ENCODE measurements at regions not wholly inside any gene's neighbourhood (a gene's known extent, or its start where the extent isn't known, plus 50 kb on each side); places are given as distances from the start of the nearest gene placed in this dataset.

DNA sequence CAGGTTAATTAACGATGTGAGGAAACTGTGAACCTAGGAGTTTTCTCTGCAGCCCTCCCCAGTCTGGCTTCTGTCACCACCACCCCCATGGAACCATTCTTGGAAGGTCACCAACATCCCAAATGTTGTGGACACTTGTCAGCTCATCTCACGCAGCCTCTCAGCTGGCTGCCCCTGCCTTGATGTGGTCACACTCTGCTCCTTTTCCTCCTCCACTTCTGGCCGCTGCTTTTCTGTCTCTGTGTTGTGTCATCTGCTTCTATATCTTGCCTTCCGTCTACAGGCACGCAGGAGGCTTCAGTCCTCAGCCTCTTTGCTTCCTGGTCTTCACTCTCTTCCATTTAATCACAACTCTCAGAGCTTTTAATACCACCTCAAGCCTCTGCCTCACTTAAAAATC is 371.5 kb upstream of the SLIT2 start:
- Mint-ChIP-seq H3K36me3 (no peaks in the 10 kb centered on the region), H3K4me3 (no peak overlapping the region), H3K4me1 (no peaks in the 10 kb centered on the region), H3K27me3 (no peaks in the 10 kb centered on the region), H3K9me3 (peaks cover 9% of the 10 kb centered on the region), H3K27ac (no peak overlapping the region)
- DNase-seq = no peak

DNA sequence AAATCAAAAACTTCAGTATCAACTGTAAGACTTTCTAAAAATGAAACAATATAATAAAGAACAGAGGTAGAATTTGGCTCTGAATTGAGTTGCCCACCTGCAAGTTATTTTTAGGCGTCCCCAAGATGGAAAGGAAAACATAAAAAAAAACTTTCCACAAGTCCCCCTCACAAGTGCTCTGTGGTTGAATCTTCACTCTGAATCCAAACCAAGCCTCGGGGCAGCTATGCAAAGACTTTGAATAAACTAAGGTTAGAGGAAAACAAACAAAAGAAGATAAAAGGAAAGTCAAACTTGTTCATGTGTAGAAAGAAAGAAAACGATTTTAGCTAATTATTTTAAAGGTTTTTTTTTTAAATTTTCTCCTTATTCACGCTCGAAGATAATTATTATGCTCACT is 372.4 kb upstream of the SLIT2 start:
- DNase-seq = no peak
- Mint-ChIP-seq H3K27ac (no peak overlapping the region), H3K36me3 (no peaks in the 10 kb centered on the region)

DNA sequence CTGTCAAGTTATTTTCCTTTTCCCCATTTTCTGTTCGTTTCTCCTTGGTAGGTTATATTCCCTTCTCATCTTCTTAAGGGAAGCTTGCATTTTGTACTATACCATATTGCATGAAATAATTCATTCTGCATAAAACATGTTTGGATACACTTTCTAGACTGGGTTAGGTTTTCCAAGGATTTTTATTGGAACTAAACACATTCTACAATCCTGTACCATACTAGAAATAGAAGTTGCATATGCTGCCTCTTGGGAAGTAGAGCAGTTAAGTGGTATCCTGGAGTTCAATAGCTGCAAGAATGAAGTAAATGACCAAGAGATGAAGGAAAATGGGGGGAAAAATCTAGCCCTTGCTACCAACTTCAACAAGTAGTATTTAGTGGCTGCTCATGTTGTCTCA is 393.7 kb upstream of the SLIT2 start:
- Mint-ChIP-seq H3K4me1 (no peaks in the 10 kb centered on the region), H3K36me3 (no peaks in the 10 kb centered on the region), H3K27me3 (no peaks in the 10 kb centered on the region), H3K9me3 (peaks cover 15% of the 10 kb centered on the region), H3K4me3 (no peak overlapping the region), H3K27ac (no peak overlapping the region)
- no peak for DNase-seq

More for the DNA sequence above, 372.4 kb upstream of the SLIT2 start:
- H3K4me1 Mint-ChIP-seq = no peaks in the 10 kb centered on the region
- H3K27me3 Mint-ChIP-seq = no peaks in the 10 kb centered on the region
- no peak overlapping the region for H3K4me3 Mint-ChIP-seq
- peaks cover 12% of the 10 kb centered on the region for H3K9me3 Mint-ChIP-seq

DNA sequence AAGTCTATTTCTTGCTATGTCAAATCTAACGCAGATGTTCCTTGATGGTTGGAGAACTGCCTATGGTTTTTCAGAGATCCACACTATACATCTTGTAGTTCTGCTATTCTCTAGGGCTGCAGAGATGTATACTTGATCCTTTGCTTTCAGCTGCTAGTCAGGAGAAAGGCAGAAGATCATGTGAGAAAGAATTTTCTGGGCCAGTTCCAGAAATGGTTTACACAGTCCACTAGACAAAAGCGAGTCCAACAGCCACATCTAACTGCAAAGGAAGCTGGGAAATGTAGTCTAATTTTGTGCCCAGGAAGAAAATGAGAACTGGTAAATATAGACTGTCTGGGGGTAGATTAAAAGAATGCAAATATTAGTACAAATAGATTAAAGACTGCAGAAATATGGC is 394.3 kb upstream of the SLIT2 start:
- no peak overlapping the region for H3K4me3 Mint-ChIP-seq
- H3K27ac Mint-ChIP-seq = no peak overlapping the region

DNA sequence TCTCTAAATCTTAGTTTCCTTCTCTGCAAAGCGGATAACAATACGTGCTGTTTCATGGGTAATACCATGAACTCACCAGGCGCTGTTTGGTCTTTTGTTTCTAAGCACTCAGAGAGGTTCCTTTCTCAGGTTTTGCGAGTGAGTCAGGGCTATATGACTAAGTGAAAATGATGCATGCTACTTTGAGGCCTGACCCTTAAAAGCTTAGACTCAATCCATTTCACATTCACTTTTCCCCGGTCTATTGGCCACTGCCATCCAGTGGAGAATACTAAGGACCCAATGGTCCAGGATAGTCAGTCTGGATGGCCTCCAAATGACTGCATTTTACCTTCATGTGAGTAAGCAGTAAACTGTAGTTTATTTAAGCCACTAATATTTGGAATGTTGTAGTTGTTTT is 400.8 kb upstream of the SLIT2 start:
- no peaks in the 10 kb centered on the region for H3K27me3 Mint-ChIP-seq
- no peaks in the 10 kb centered on the region for H3K4me1 Mint-ChIP-seq
- no peak for DNase-seq
- H3K36me3 Mint-ChIP-seq = no peaks in the 10 kb centered on the region
- no peak overlapping the region for H3K4me3 Mint-ChIP-seq
- peaks cover 10% of the 10 kb centered on the region for H3K9me3 Mint-ChIP-seq
- H3K27ac Mint-ChIP-seq = no peak overlapping the region

More for the DNA sequence above, 394.3 kb upstream of the SLIT2 start:
- H3K36me3 Mint-ChIP-seq = no peaks in the 10 kb centered on the region
- no peak for DNase-seq
- H3K27me3 Mint-ChIP-seq = no peaks in the 10 kb centered on the region
- H3K9me3 Mint-ChIP-seq = peaks cover 14% of the 10 kb centered on the region
- H3K4me1 Mint-ChIP-seq = no peaks in the 10 kb centered on the region

DNA sequence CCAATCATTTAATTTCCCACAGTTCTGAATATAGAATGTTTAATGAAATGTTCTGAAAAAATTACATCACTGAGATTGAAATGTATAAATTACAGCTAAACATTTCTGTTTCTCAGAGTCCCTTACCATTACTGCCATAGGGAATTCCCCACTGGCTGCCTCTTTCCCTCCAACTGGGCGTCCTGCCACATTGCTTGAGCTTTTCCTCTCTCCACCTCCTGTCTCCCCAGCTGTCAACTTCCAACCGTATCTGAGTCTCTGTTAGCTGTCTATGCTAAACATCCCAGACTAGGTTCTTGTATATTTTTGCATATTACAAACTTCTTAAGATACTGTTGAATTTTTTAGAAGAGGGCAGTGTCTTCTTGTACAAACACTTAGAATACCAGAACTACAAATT is 407.3 kb upstream of the SLIT2 start:
- no peaks in the 10 kb centered on the region for H3K4me1 Mint-ChIP-seq
- no peaks in the 10 kb centered on the region for H3K36me3 Mint-ChIP-seq
- no peak for DNase-seq
- H3K27me3 Mint-ChIP-seq = no peaks in the 10 kb centered on the region
- no peak overlapping the region for H3K27ac Mint-ChIP-seq
- no peak overlapping the region for H3K4me3 Mint-ChIP-seq
- peaks cover 3% of the 10 kb centered on the region for H3K9me3 Mint-ChIP-seq

DNA sequence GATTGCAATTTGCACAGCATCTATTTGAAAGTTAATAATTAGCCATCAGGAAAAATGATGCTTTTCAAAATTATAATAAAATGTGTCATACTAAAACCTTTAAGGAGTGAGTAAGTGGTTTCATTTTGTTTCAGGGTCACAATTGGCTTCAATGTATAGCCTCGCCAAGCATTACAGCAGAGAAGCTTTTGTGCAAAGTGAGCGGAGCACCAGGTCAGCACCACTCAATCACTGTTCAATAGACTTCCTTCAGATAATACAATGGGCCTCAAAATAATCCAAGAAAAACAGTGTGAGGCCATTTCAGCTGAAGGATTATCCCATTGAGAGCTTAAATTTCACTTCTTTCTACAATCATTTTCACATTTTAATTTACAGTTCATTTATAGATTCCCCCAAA is 409.2 kb upstream of the SLIT2 start:
- H3K4me3 Mint-ChIP-seq = no peak overlapping the region
- DNase-seq = no peak
- no peaks in the 10 kb centered on the region for H3K36me3 Mint-ChIP-seq
- no peaks in the 10 kb centered on the region for H3K27me3 Mint-ChIP-seq
- H3K4me1 Mint-ChIP-seq = no peaks in the 10 kb centered on the region
- H3K9me3 Mint-ChIP-seq = peaks cover 2% of the 10 kb centered on the region
- no peak overlapping the region for H3K27ac Mint-ChIP-seq

DNA sequence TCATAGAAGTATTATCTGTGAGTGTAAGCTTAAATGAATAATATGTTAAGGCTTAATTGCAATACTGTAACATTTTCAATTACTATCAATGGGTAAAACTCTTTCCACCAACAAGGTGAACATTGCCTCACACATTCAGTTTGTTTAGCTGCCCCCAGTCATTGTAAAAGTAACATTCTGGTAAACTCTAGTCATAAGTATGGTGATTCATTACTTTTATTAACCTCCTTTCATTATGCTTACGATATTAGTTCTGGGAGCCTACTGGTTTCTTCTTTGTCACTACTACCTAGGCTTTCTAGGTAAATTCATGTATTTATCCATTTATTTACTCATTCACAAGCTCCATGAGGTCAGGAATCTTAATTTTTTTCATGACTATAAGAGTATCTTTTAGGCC is 412.8 kb upstream of the SLIT2 start:
- Mint-ChIP-seq H3K36me3 (no peaks in the 10 kb centered on the region), H3K27ac (no peak overlapping the region), H3K9me3 (peaks cover 3% of the 10 kb centered on the region), H3K4me1 (no peaks in the 10 kb centered on the region), H3K27me3 (no peaks in the 10 kb centered on the region), H3K4me3 (no peak overlapping the region)
- no peak for DNase-seq

DNA sequence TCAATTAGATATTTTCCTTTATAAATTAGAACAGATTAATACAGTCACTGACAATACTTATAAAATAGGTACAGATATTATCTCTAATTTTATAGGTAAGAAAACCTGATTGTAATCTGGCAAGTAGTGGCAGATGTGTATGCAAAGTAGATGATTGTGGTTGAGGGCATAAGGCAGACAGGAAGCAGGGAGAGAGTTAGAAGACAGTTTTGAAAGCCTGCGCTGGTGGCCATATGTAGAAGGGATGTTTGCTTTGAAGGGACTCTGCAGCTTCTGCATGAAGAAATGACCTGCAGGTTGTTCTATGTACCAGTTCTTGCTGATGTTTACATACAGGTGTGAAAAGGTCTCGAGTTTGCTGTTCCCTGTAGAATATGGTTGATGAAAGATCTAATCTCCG is 416.3 kb upstream of the SLIT2 start:
- Mint-ChIP-seq H3K9me3 (peaks cover 3% of the 10 kb centered on the region), H3K27me3 (no peaks in the 10 kb centered on the region), H3K4me1 (no peaks in the 10 kb centered on the region)

DNA sequence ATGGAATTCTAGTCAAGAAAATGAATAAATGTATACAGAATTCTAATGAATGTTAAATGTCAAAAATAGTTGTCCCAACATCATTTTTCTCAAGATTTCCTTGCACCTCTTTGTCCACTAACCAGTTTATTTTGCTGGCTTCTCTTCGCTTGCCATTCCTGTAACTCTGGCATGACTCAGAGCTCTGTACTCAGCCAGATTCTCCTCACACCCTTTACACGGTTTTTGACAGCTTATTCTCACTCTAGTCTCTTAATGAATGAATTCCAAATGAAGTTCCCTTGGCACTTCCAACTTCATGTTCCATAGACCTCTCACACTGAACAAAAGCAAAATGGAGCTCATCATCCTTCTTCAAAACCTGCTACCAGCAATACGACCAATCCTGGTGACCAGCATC is 419.3 kb upstream of the SLIT2 start:
- H3K4me3 Mint-ChIP-seq = no peak overlapping the region
- H3K9me3 Mint-ChIP-seq = peaks cover 1% of the 10 kb centered on the region
- DNase-seq = no peak
- H3K4me1 Mint-ChIP-seq = no peaks in the 10 kb centered on the region
- H3K27me3 Mint-ChIP-seq = no peaks in the 10 kb centered on the region
- H3K36me3 Mint-ChIP-seq = no peaks in the 10 kb centered on the region
- no peak overlapping the region for H3K27ac Mint-ChIP-seq

More for the DNA sequence above, 416.3 kb upstream of the SLIT2 start:
- no peak overlapping the region for H3K4me3 Mint-ChIP-seq
- H3K36me3 Mint-ChIP-seq = no peaks in the 10 kb centered on the region
- DNase-seq = no peak
- H3K27ac Mint-ChIP-seq = no peak overlapping the region

DNA sequence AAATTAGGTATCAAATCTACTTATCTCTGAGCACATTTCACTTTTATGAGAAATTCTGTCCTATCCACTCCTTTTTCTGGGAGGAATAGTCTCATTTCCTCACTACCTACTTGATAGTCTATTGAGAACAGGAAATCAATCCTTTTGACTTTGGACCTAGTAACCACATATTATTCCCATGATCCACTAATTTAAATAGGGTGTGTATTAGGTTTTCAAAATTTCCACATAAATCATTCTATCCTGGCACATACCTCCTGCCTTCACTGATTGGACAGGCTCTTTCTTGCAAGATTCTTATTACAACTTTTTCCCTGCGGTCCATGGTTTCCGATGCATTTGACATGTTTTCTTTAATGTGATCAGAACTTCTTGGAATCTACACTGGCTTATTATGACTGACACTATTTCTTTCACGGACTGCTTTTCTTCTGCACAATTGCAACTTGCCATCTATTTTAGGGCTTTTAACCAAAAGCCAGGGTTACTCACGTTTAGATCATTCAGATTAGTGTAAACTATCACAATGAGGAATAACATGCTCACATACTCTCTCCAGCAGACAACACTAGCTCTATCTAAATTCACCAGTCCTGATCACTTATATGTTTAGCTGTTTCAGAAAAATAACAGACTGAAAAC is 419.9 kb upstream of the SLIT2 start:
- Mint-ChIP-seq H3K4me1 (no peaks in the 10 kb centered on the region), H3K27me3 (no peaks in the 10 kb centered on the region), H3K27ac (no peak overlapping the region), H3K4me3 (no peak overlapping the region), H3K36me3 (no peaks in the 10 kb centered on the region), H3K9me3 (no peaks in the 10 kb centered on the region)
- DNase-seq = no peak

DNA sequence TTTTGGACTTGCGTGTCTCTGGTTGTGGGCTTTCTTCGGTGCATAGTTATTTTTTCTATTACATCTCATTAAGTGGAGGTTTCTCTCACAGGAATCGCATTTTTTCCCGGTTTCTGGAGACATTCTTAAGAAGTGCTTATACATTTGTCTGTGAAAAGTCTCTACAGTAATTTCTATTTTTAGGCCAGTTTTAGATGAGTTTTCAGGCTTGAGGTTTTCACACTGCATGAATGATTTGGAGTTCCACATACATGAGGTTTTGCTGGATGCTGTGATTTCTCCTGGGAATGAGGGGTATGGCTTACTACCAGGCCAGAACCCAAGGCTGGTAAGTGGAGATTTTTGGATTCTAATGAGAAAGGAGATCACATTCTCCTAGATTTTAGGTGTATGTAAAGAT is 422.6 kb upstream of the SLIT2 start:
- H3K27me3 Mint-ChIP-seq = no peaks in the 10 kb centered on the region
- no peaks in the 10 kb centered on the region for H3K4me1 Mint-ChIP-seq
- no peak overlapping the region for H3K4me3 Mint-ChIP-seq
- H3K27ac Mint-ChIP-seq = no peak overlapping the region
- DNase-seq = no peak
- no peaks in the 10 kb centered on the region for H3K9me3 Mint-ChIP-seq
- no peaks in the 10 kb centered on the region for H3K36me3 Mint-ChIP-seq

DNA sequence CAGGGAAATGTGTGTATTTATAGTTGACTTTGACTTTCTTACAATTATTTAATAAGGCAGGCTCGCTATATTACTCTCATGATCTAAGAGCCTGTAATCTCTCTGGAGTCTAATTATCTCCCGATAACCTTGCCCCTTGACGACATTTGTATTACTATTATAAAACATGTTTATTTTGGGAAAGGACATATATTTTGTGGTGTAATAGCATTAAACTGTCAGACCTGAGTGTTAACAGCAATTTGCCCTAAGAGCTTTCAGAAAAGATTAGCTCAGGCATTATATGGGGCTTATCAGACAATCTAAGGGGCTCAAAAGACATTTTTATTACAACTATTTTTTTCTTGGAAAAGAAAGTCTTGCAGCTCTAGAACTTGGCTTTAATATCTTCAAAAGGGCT is 427.9 kb upstream of the SLIT2 start:
- Mint-ChIP-seq H3K36me3 (no peaks in the 10 kb centered on the region), H3K27ac (no peak overlapping the region), H3K4me1 (no peaks in the 10 kb centered on the region), H3K9me3 (no peaks in the 10 kb centered on the region), H3K4me3 (no peak overlapping the region), H3K27me3 (no peaks in the 10 kb centered on the region)
- no peak for DNase-seq

DNA sequence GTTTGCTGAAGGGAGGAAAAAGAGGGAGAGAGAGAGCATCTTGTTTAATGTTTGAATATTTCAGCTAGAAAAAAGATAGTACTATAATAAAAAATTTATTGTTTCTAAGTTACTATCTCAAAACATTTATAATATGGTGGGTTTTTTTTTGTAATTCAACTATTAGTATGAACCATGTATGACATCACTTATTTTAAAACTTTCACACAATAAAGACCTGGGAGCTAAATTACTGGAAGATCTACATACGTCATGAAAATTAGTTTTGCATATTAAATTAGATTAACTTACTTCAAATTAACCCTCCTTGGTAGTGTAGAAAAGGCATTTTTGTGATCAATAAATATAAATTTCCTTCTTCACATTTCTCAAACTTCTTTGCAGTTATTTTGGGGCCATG is 432.0 kb upstream of the SLIT2 start:
- H3K4me1 Mint-ChIP-seq = no peaks in the 10 kb centered on the region
- no peaks in the 10 kb centered on the region for H3K36me3 Mint-ChIP-seq
- no peaks in the 10 kb centered on the region for H3K9me3 Mint-ChIP-seq
- no peak for DNase-seq
- H3K27me3 Mint-ChIP-seq = no peaks in the 10 kb centered on the region
- H3K27ac Mint-ChIP-seq = no peak overlapping the region
- no peak overlapping the region for H3K4me3 Mint-ChIP-seq

DNA sequence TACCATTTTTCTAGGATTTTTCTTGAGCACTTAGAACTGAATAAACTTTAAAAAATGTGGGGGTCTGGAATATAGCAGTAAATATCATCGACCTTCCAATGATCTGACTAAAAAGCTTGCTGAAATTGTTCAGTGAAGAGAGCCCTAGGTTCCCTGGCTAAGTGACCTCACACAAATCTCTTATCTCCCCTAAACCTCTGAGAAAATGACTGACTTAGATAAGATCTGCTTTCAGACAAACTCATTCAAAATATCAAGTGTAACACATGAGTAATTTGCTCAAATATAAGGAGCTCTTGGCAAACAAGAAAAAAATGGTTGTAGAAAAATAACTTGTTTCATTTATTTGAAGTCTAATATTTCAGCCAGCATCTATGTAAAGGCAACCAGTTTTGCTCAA is 441.7 kb upstream of the SLIT2 start:
- no peak for DNase-seq
- no peaks in the 10 kb centered on the region for H3K36me3 Mint-ChIP-seq
- no peaks in the 10 kb centered on the region for H3K4me1 Mint-ChIP-seq
- H3K27ac Mint-ChIP-seq = no peak overlapping the region
- no peak overlapping the region for H3K4me3 Mint-ChIP-seq
- no peaks in the 10 kb centered on the region for H3K9me3 Mint-ChIP-seq
- H3K27me3 Mint-ChIP-seq = no peaks in the 10 kb centered on the region

DNA sequence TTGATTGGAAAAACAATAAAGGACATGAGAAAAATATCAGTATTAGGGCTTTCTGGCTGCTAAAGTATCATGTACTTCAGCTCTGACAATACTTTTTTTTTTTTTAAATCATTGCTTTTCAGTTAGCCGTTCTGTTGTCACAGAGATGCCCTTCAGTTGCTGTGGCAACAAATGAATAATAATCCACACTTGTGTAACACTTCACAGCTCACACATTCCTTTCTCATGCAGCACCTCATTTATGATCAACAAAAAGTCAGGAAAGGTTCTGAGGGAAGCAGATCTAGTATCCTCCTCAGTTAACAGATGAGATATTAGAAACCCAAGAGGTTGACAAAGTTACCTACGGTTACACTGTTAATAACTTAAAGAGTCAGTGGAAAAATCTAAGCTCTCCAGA is 444.2 kb upstream of the SLIT2 start:
- Mint-ChIP-seq H3K4me3 (no peak overlapping the region), H3K27ac (no peak overlapping the region), H3K9me3 (no peaks in the 10 kb centered on the region), H3K4me1 (no peaks in the 10 kb centered on the region), H3K27me3 (no peaks in the 10 kb centered on the region), H3K36me3 (no peaks in the 10 kb centered on the region)
- DNase-seq = no peak

DNA sequence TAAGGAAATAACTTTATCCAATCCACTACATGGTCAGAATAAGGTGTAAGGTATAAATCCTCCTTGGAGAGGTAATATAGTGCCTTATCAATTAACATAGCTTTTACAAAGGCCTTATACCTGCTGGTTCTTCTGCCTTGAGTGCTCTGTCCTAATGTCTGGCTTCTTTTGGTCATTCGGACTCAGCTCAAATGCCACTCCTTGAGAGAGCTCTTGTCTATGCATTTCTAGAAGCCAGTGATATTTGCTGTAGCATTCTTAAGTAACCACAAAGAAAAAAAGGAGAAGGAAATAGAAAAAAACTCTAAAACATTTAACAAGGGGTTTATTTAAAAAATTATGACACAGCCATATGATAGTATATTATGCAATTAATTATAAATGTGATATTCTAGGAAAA is 444.8 kb upstream of the SLIT2 start:
- DNase-seq = no peak
- no peak overlapping the region for H3K4me3 Mint-ChIP-seq
- H3K27ac Mint-ChIP-seq = no peak overlapping the region
- no peaks in the 10 kb centered on the region for H3K4me1 Mint-ChIP-seq
- no peaks in the 10 kb centered on the region for H3K36me3 Mint-ChIP-seq
- no peaks in the 10 kb centered on the region for H3K9me3 Mint-ChIP-seq
- H3K27me3 Mint-ChIP-seq = no peaks in the 10 kb centered on the region

Data from activated naive CD8-positive, alpha-beta T cell treated with anti-CD3 and anti-CD28 coated beads for 36 hours (primary cell).